IMR-90 (cell line): ENCODE measurements at regions not wholly inside any gene's neighbourhood (a gene's known extent, or its start where the extent isn't known, plus 50 kb on each side); places are given as distances from the start of the nearest gene placed in this dataset.

Source experiments
- ATAC-seq: fragments of 200-7000 bp; cut with Tn5 transposase; 2 replicates; pipeline ENCODE4 v1.9.1; 2020; ENCODE audit warnings: low read depth, mild to moderate bottlenecking, moderate library complexity
- BruUV-seq: library from RNA; stranded (reverse); fragments of 400-500 nt; replicated peaks from 2 replicates; lab custom pipeline; 2021; lab: Mats Ljungman, UMichigan
- CTCF ChIA-PET: fragments of 300-600 bp; formaldehyde crosslinking; extraction: SDS; loops from one replicate; lab custom pipeline; 2021; ENCODE audit warnings: antibody characterized with exemption; lab: Yijun Ruan, JAX
- POLR2A ChIA-PET: fragments of 300-600 bp; sonication (Branson Sonifier 250); formaldehyde crosslinking; loops from one replicate; lab custom pipeline; 2022; ENCODE audit warnings: antibody characterized with exemption; ENCODE audit not compliant: unreplicated experiment; lab: Charles Lee
- DNase-seq: peaks from one replicate; pipeline ENCODE4 v3.0.0; 2013
- H2AFZ ChIP-seq: replicated peaks from 2 replicates; pipeline ENCODE3; 2013; ENCODE audit warnings: low read length, mild to moderate bottlenecking; ENCODE audit not compliant: poor library complexity
- H2AK5ac ChIP-seq: 2 replicates; pipeline ENCODE4 v1.6.1; 2013; ENCODE audit warnings: low read depth, low read length, inconsistent platforms
- H2AK9ac ChIP-seq: replicated peaks from 2 replicates; pipeline ENCODE3; 2013; ENCODE audit warnings: mild to moderate bottlenecking, low read depth, low read length, moderate library complexity; ENCODE audit not compliant: poor library complexity
- H2BK120ac ChIP-seq: 2 replicates; pipeline ENCODE4 v1.6.1; 2013; ENCODE audit warnings: low read depth, low read length, inconsistent platforms
- H2BK15ac ChIP-seq: 3 replicates; pipeline ENCODE4 v1.6.1; 2013; ENCODE audit warnings: low read depth, low read length, inconsistent platforms
- H2BK20ac ChIP-seq: 2 replicates; pipeline ENCODE4 v1.6.1; 2013; ENCODE audit warnings: low read depth, mild to moderate bottlenecking, inconsistent platforms, low read length, moderate library complexity
- H2BK5ac ChIP-seq: 2 replicates; pipeline ENCODE4 v1.6.1; 2013; ENCODE audit warnings: mild to moderate bottlenecking, low read depth, low read length, inconsistent platforms; ENCODE audit not compliant: poor library complexity, severe bottlenecking
- H3K14ac ChIP-seq: replicated peaks from 2 replicates; pipeline ENCODE4 v1.6.1; 2013; ENCODE audit warnings: low read depth, low read length, inconsistent platforms
- H3K18ac ChIP-seq: 2 replicates; pipeline ENCODE4 v1.6.1; 2013; ENCODE audit warnings: low read depth, low read length, control low read depth
- H3K23ac ChIP-seq: 2 replicates; pipeline ENCODE4 v1.6.1; 2013; ENCODE audit warnings: low read depth, low read length, inconsistent platforms
- H3K27ac ChIP-seq: 2 replicates; pipeline ENCODE4 v1.5.1; 2013; ENCODE audit warnings: mild to moderate bottlenecking, control low read depth, low read length; ENCODE audit not compliant: insufficient read depth
- H3K27me3 ChIP-seq: 2 replicates; pipeline ENCODE4 v1.6.1; 2013; ENCODE audit warnings: low read length; ENCODE audit not compliant: control insufficient read depth, insufficient read depth
- H3K36me3 ChIP-seq: 2 replicates; pipeline ENCODE4 v1.6.1; 2013; ENCODE audit warnings: low read length, mixed read lengths; ENCODE audit not compliant: control insufficient read depth, insufficient read depth
- H3K4ac ChIP-seq: 2 replicates; pipeline ENCODE4 v1.6.1; 2013; ENCODE audit warnings: low read depth, low read length, inconsistent platforms
- H3K4me1 ChIP-seq: 2 replicates; pipeline ENCODE4 v1.6.1; 2013; ENCODE audit warnings: low read length, mixed read lengths; ENCODE audit not compliant: control insufficient read depth, insufficient read depth
- H3K4me2 ChIP-seq: 2 replicates; pipeline ENCODE4 v1.6.1; 2013; ENCODE audit warnings: low read depth, mild to moderate bottlenecking, control low read depth, low read length, moderate library complexity
- H3K4me3 ChIP-seq: 2 replicates; pipeline ENCODE4 v1.5.1; 2013; ENCODE audit warnings: low read depth, mild to moderate bottlenecking, control low read depth, low read length, moderate library complexity; ENCODE audit not compliant: insufficient read depth
- H3K56ac ChIP-seq: 2 replicates; pipeline ENCODE4 v1.6.1; 2013; ENCODE audit warnings: low read length, inconsistent platforms; ENCODE audit not compliant: insufficient read depth; ENCODE audit errors: extremely low read depth
- H3K79me1 ChIP-seq, 2 experiments: 2 replicates each; pipeline ENCODE4 v1.6.1; 2013; ENCODE audit warnings: low read length in 2 of 2, inconsistent platforms in 1 of 2, low read depth in 1 of 2
- H3K9ac ChIP-seq: 2 replicates; pipeline ENCODE4 v1.6.1; 2013; ENCODE audit warnings: low read depth, low read length, control low read depth
- H3K9me1 ChIP-seq: 2 replicates; pipeline ENCODE4 v1.6.1; 2013; ENCODE audit warnings: low read length, inconsistent platforms; ENCODE audit not compliant: insufficient read depth
- H3K9me3 ChIP-seq: 2 replicates; pipeline ENCODE4 v1.6.1; 2013; ENCODE audit warnings: low read length; ENCODE audit not compliant: control insufficient read depth, insufficient read depth
- H4K20me1 ChIP-seq: 2 replicates; pipeline ENCODE4 v1.6.1; 2013; ENCODE audit warnings: low read length, inconsistent platforms; ENCODE audit not compliant: insufficient read depth
- H4K5ac ChIP-seq: 2 replicates; pipeline ENCODE4 v1.6.1; 2013; ENCODE audit warnings: mild to moderate bottlenecking, low read depth, low read length, control low read depth
- H4K8ac ChIP-seq, 2 experiments: 2 replicates each; pipeline ENCODE4 v1.6.1; 2013; ENCODE audit warnings: low read depth in 2 of 2, low read length in 2 of 2, control low read depth in 1 of 2, inconsistent platforms in 1 of 2
- H4K91ac ChIP-seq: 2 replicates; pipeline ENCODE4 v1.6.1; 2013; ENCODE audit warnings: low read depth, low read length, inconsistent platforms; ENCODE audit not compliant: insufficient read depth
- ELK1 ChIP-seq: fragments of 150-350 bp; IDR thresholded peaks from 2 replicates; pipeline ENCODE4 v1.6.1; 2016; ENCODE audit warnings: low read depth, mild to moderate bottlenecking, low read length, moderate library complexity, borderline replicate concordance
- MAFK ChIP-seq: IDR thresholded peaks from 2 replicates; pipeline ENCODE4 v1.6.1; 2012; ENCODE audit warnings: low read depth, low read length, improper control_type of control experiment
- MXI1 ChIP-seq: IDR thresholded peaks from 2 replicates; pipeline ENCODE4 v1.6.1; 2012; ENCODE audit warnings: low read depth, mild to moderate bottlenecking, low read length, moderate library complexity, borderline replicate concordance
- RCOR1 ChIP-seq: IDR thresholded peaks from 2 replicates; pipeline ENCODE4 v1.6.1; 2012; ENCODE audit warnings: mild to moderate bottlenecking, low read length, improper control_type of control experiment; ENCODE audit not compliant: insufficient replicate concordance
- WGBS, 2 experiments: methylation state at CpG; one replicate each; pipeline versions ENCODE4 v1.1.5 to v1.1.7; 2013; ENCODE audit warnings: missing lambda C conversion rate in 2 of 2; ENCODE audit not compliant: insufficient read length in 1 of 2; ENCODE audit errors: extremely low coverage in 2 of 2; 5-methylcytosine and 5-hydroxymethylcytosine counted together
- dilution Hi-C: fragments of 300-500 bp; cut with HindIII; formaldehyde crosslinking; loops from one replicate; pipeline ENCODE4 v1.14.3; 2018; ENCODE audit warnings: low sequenced_read_pairs; ENCODE audit not compliant: unreplicated experiment
- in situ Hi-C: fragments of 300-500 bp; cut with MboI; formaldehyde crosslinking; loops from 3 replicates; pipeline ENCODE4 v1.14.3; 2019; ENCODE audit warnings: low sequenced_read_pairs, inconsistent platforms, mixed read lengths
- intact Hi-C: fragments of 100-400 bp; cut with micrococcal nuclease; formaldehyde crosslinking; loops from 2 replicates; pipeline ENCODE4 v1.10.0; 2022
- TF ChIP-seq, protein P1 (sequence below): fragments of 150-350 bp; IDR thresholded peaks from 2 replicates; pipeline ENCODE4 v1.6.1; 2017; ENCODE audit warnings: mild to moderate bottlenecking, antibody characterized with exemption, low read length, low read depth

- peak overlapping the region; percentile 70; the same call in 2 of the 3 replicates for H2BK15ac ChIP-seq
- peak overlapping the region; percentile 72 for H2BK20ac ChIP-seq
- no peak for TF ChIP-seq MXI1
- TF ChIP-seq RCOR1, result no peak
- no peak for TF ChIP-seq ELK1
- TF ChIP-seq, protein P1, sequence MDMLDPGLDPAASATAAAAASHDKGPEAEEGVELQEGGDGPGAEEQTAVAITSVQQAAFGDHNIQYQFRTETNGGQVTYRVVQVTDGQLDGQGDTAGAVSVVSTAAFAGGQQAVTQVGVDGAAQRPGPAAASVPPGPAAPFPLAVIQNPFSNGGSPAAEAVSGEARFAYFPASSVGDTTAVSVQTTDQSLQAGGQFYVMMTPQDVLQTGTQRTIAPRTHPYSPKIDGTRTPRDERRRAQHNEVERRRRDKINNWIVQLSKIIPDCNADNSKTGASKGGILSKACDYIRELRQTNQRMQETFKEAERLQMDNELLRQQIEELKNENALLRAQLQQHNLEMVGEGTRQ, result no peak
- no peak for TF ChIP-seq MAFK
- no peaks in the 10 kb centered on the region for H3K36me3 ChIP-seq
- intact Hi-C loops (no loop called here), in situ Hi-C loops (no loop called here), dilution Hi-C loops (no loop called here)
- DNase-seq (no peak), ATAC-seq (no peak)
- H2AFZ ChIP-seq, result no peak overlapping the region
- H3K4me1 ChIP-seq, result peaks cover 22% of the 10 kb centered on the region
- no peak overlapping the region for H3K56ac ChIP-seq
- ChIA-PET CTCF (no interaction called here), POLR2A (no interaction called here)
- no peak overlapping the region for H2BK5ac ChIP-seq
- no peak overlapping the region for H3K9ac ChIP-seq
- H3K79me1 ChIP-seq, result peaks cover 0 to 18% of the 10 kb centered on the region in 2 experiments; a peak in 2 of 4 replicates
- H2BK120ac ChIP-seq, result peak overlapping the region; percentile 73
- no peak overlapping the region for H2AK9ac ChIP-seq
- peak overlapping the region; percentile 39 for H3K14ac ChIP-seq
- H3K4me3 ChIP-seq, result no peak overlapping the region
- H3K27ac ChIP-seq, result no peak overlapping the region
- no peaks in the 10 kb centered on the region for H4K20me1 ChIP-seq
- no peak overlapping the region for H3K4me2 ChIP-seq
- H3K4ac ChIP-seq, result peak overlapping the region; percentile 77
- H2AK5ac ChIP-seq, result peak overlapping the region; percentile 66; the same call in 1 of the 2 replicates
- H4K5ac ChIP-seq, result 0 out of 2 replicates have a peak overlapping the region, but pooled peaks have one; percentile 45
- H3K9me1 ChIP-seq, result peaks cover 16% of the 10 kb centered on the region
- 100% methylated on average over 4 of the region's 7 CpGs; no CpG with 5 or more reads in 1 of the 2 experiments for WGBS, 2 experiments
- H3K18ac ChIP-seq, result peak overlapping the region; percentile 42
- peak overlapping the region in 1 of 2 experiments; percentile 43; a peak in 1 of 4 replicates for H4K8ac ChIP-seq
- no peaks in the 10 kb centered on the region for H3K9me3 ChIP-seq
- no peak overlapping the region for H3K23ac ChIP-seq
- H4K91ac ChIP-seq, result peak overlapping the region; percentile 65; the same call in 1 of the 2 replicates
- BruUV-seq, result no TSS peak
- H3K27me3 ChIP-seq, result no peaks in the 10 kb centered on the region
Measured at GRCh38 chr2:46842876-46843275, 72.7 kb downstream of the MCFD2 start.
